Right lobe of liver (tissue), 6 donors: ENCODE measurements at regions not wholly inside any gene's neighbourhood (a gene's known extent, or its start where the extent isn't known, plus 50 kb on each side); places are given as distances from the start of the nearest gene placed in this dataset.

Experiments used
- ATAC-seq, 4 donors: fragments of 200-7000 bp; cut with Tn5 transposase; one replicate each; pipeline ENCODE4 v1.9.1; 2020; ENCODE audit warnings: mild to moderate bottlenecking in 4 of 4, moderate library complexity in 4 of 4
- DNase-seq, 3 donors: peaks; one replicate each; pipeline ENCODE4 v3.0.0-alpha.2; 2020
- H3K27ac ChIP-seq, 3 donors: fragments of 200-600 bp; one replicate each; pipeline ENCODE4 v1.8.0; 2022
- H3K27me3 ChIP-seq, 2 donors: fragments of 200-600 bp; one replicate each; pipeline ENCODE4 v1.8.0; 2022
- H3K36me3 ChIP-seq, 4 donors: fragments of 200-600 bp; sonication (generic) in 1 of 4; one replicate each; pipeline versions ENCODE4 v1.5.1 to v1.8.0; 2017 to 2022; ENCODE audit warnings: control low read depth in 1 of 4
- H3K4me1 ChIP-seq, 4 donors: fragments of 200-600 bp; sonication (generic) in 1 of 4; one replicate each; pipeline versions ENCODE4 v1.5.1 to v1.8.0; 2017 to 2022; ENCODE audit warnings: control low read depth in 1 of 4
- H3K4me3 ChIP-seq, 3 donors: fragments of 200-600 bp; one replicate each; pipeline ENCODE4 v1.8.0; 2022
- H3K9me3 ChIP-seq, 4 donors: fragments of 200-600 bp; sonication (generic) in 1 of 4; one replicate each; pipeline versions ENCODE4 v1.5.1 to v1.8.0; 2017 to 2022; ENCODE audit warnings: control low read depth in 1 of 4
- CTCF ChIP-seq, 4 donors: fragments of 200-600 bp in 3 of 4; fragments of 450-650 bp in 1 of 4; IDR thresholded peaks; one replicate each; pipeline versions ENCODE4 v1.5.1 to v1.8.0; 2016 to 2022; ENCODE audit warnings: antibody characterized with exemption in 4 of 4, mild to moderate bottlenecking in 2 of 4
- POLR2A ChIP-seq: fragments of 450-650 bp; IDR thresholded peaks from one replicate; pipeline ENCODE4 v1.6.1; 2017; ENCODE audit warnings: antibody characterized with exemption, mild to moderate bottlenecking
- WGBS: methylation state at CpG from one replicate; pipeline ENCODE4 v1.1.6; 2018; ENCODE audit warnings: low coverage, low lambda C conversion rate; ENCODE audit not compliant: insufficient coverage; ENCODE audit errors: missing lambda C conversion rate; 5-methylcytosine and 5-hydroxymethylcytosine counted together
- intact Hi-C, 2 donors: fragments of 100-400 bp; cut with DNase I; formaldehyde crosslinking; loops; one replicate each; pipeline versions ENCODE4 v1.11.2 to v1.14.1; 2022
- donor health status: DM: no; HTN: yes; CAD: no.
- donor health status: DM: no; HTN: no; CAD: no.
- donor health status: DM: no; HTN: no; CAD: no.
- donor health status: DM: no; HTN: yes; CAD: no.
- donor health status: DM: no; HTN: yes; CAD: no.

- TF ChIP-seq CTCF (IDR thresholded peaks at IDR 0.05) (no peak), POLR2A (no peak)
- no peaks in the 10 kb centered on the region for H3K4me1 ChIP-seq
- ATAC-seq = no peak
- H3K27ac ChIP-seq = no peak overlapping the region
- 56% methylated on average over 7 of the region's 7 CpGs for WGBS
- no peak overlapping the region for H3K4me3 ChIP-seq
- no peaks in the 10 kb centered on the region for H3K36me3 ChIP-seq
- no peaks in the 10 kb centered on the region for H3K9me3 ChIP-seq
- no peak for DNase-seq
- intact Hi-C loops = no loop called here
- H3K27me3 ChIP-seq = no peaks in the 10 kb centered on the region
Measured at GRCh38 chr3:157830556-157831236, 275.5 kb downstream of the SHOX2 start.

GRCh38 chr3:157829786-157830185 is 276.4 kb downstream of the SHOX2 start:
- DNase-seq = no peak
- Histone ChIP-seq H3K36me3 (no peaks in the 10 kb centered on the region), H3K9me3 (no peaks in the 10 kb centered on the region), H3K4me1 (no peaks in the 10 kb centered on the region), H3K27me3 (no peaks in the 10 kb centered on the region), H3K4me3 (no peak overlapping the region), H3K27ac (no peak overlapping the region)
- no peak for TF ChIP-seq POLR2A
- TF ChIP-seq CTCF (IDR thresholded peaks at IDR 0.05) = no peak
- intact Hi-C loops = no loop called here
- 75% methylated on average over 2 of the region's 2 CpGs for WGBS
- ATAC-seq = no peak

GRCh38 chr3:157824281-157824680 is 281.9 kb downstream of the SHOX2 start:
- DNase-seq = no peak

GRCh38 chr3:157823050-157823449 is 283.2 kb downstream of the SHOX2 start:
- TF ChIP-seq POLR2A = no peak
- TF ChIP-seq CTCF (IDR thresholded peaks at IDR 0.05) = no peak
- WGBS = 57% methylated on average over 1 of the region's 1 CpG
- no peak overlapping the region for H3K4me3 ChIP-seq
- H3K9me3 ChIP-seq = no peaks in the 10 kb centered on the region
- no peak overlapping the region for H3K27ac ChIP-seq
- intact Hi-C loops = no loop called here
- no peaks in the 10 kb centered on the region for H3K27me3 ChIP-seq
- no peaks in the 10 kb centered on the region for H3K36me3 ChIP-seq
- H3K4me1 ChIP-seq = no peaks in the 10 kb centered on the region
- DNase-seq (no peak), ATAC-seq (no peak)

More at GRCh38 chr3:157824281-157824680, 281.9 kb downstream of the SHOX2 start:
- Histone ChIP-seq H3K36me3 (no peaks in the 10 kb centered on the region), H3K4me3 (no peak overlapping the region), H3K4me1 (no peaks in the 10 kb centered on the region), H3K9me3 (no peaks in the 10 kb centered on the region), H3K27ac (no peak overlapping the region), H3K27me3 (no peaks in the 10 kb centered on the region)
- intact Hi-C loops = no loop called here
- TF ChIP-seq POLR2A = no peak
- TF ChIP-seq CTCF (IDR thresholded peaks at IDR 0.05) = no peak
- no peak for ATAC-seq
- WGBS = 48% methylated on average over 4 of the region's 4 CpGs

GRCh38 chr3:157820157-157820517 is 286.1 kb downstream of the SHOX2 start:
- H3K36me3 ChIP-seq = no peaks in the 10 kb centered on the region
- no peaks in the 10 kb centered on the region for H3K4me1 ChIP-seq
- H3K9me3 ChIP-seq = no peaks in the 10 kb centered on the region
- DNase-seq (no peak), ATAC-seq (no peak)
- intact Hi-C loops = no loop called here
- TF ChIP-seq CTCF (IDR thresholded peaks at IDR 0.05) = no peak
- no peak for TF ChIP-seq POLR2A
- H3K4me3 ChIP-seq = no peak overlapping the region
- no peak overlapping the region for H3K27ac ChIP-seq
- H3K27me3 ChIP-seq = no peaks in the 10 kb centered on the region
